Thoracic aorta (tissue), 2 donors: ENCODE measurements at regions not wholly inside any gene's neighbourhood (a gene's known extent, or its start where the extent isn't known, plus 50 kb on each side); places are given as distances from the start of the nearest gene placed in this dataset.

Experiments
- ATAC-seq: fragments of 150-250 bp; one replicate; pipeline ENCODE4 v1.8.0; 2017; ENCODE audit warnings: low read depth; ENCODE audit not compliant: insufficient number of reproducible peaks, low FRiP score
- DNase-seq: peaks from one replicate; pipeline ENCODE4 v3.0.0-alpha.2; 2020; ENCODE audit warnings: low spot score
- H3K27ac ChIP-seq, 2 donors: fragments of 200-600 bp; sonication (generic); 1 replicate in 1 of 2; 2 replicates in 1 of 2; pipeline ENCODE4 v1.5.1; 2016; ENCODE audit warnings: mild to moderate bottlenecking in 2 of 2, moderate library complexity in 2 of 2
- H3K27me3 ChIP-seq: fragments of 200-600 bp; sonication (generic); replicated peaks from 2 replicates; pipeline ENCODE4 v1.6.0; 2016; ENCODE audit warnings: mild to moderate bottlenecking; ENCODE audit not compliant: insufficient read depth
- H3K36me3 ChIP-seq: fragments of 200-600 bp; sonication (generic); one replicate; pipeline ENCODE4 v1.5.1; 2016
- H3K4me1 ChIP-seq, 2 donors: fragments of 200-600 bp; sonication (generic); 1 replicate in 1 of 2; 2 replicates in 1 of 2; pipeline versions ENCODE4 v1.5.1 to v1.6.0; 2016; ENCODE audit warnings: low read depth in 2 of 2, mild to moderate bottlenecking in 1 of 2; ENCODE audit not compliant: control insufficient read depth in 1 of 2
- H3K4me3 ChIP-seq: fragments of 200-600 bp; sonication (generic); 2 replicates; pipeline ENCODE4 v1.5.1; 2016; ENCODE audit warnings: mild to moderate bottlenecking
- H3K9me3 ChIP-seq: fragments of 200-600 bp; sonication (generic); 2 replicates; pipeline ENCODE4 v1.5.1; 2016
- TF ChIP-seq, protein P1 (sequence below): fragments of 200-600 bp; sonication (generic); IDR thresholded peaks from one replicate; pipeline ENCODE4 v1.5.1; 2019; ENCODE audit warnings: antibody characterized with exemption

DNA sequence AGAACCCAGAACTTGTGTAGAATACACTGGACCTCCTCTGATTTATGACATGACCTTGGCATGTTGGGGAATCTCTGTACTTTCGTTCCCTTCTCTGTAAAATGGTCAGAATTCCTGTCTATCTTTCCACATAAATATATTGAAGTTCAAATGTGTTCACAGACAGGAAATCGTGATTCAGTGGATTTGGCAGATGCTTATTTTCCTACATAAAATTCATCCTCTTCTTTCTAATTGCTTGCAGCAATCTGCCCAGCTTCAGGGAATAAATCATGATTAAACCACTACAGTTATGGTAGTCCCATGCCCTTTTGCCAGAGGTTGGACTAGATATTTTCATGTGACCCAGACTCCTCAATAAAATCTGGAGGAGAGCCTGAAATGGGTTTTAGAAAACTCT, 52.1 kb upstream of the ARL15 start:
- no peak for ATAC-seq
- H3K4me3 ChIP-seq = no peak overlapping the region
- H3K27ac ChIP-seq = no peak overlapping the region

DNA sequence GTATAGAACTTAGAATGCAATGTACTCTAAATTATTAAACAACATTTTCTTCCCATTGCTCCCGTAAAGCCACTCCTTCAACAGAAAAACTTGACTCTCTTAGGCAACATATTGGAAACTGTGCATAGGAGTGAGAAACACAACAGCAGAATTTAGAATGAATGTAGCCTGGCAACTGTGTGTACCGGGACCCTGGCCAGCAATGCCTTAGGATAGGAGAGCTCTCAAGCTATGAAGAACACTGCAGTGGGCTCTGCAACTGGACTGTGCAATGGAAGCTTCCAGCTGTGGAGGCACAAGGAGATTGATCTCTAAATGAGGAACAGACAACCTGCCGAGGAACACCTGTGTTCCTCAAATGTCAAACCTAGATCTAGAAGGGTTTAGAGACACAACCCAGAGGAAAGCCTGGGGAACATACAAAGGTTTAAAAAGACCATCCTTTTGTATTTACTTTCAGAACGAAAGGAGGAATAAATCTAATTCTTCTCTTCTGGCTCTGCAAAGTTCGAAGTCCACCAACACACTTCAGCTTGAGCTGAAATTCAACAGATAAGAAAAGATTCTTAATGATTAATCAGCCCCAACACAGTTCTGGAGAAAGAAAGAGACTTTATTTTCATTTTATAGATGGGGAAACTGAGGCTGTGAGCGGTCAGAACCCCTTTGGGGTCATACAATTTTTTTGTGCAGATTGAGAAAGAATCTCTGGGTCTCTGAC, 51.5 kb upstream of the ARL15 start:
- Histone ChIP-seq H3K9me3 (no peaks in the 10 kb centered on the region), H3K27me3 (no peaks in the 10 kb centered on the region), H3K27ac (no peak overlapping the region), H3K4me1 (peaks cover 6 to 9% of the 10 kb centered on the region in 2 donors), H3K4me3 (no peak overlapping the region), H3K36me3 (no peaks in the 10 kb centered on the region)
- no peak for ATAC-seq
- TF ChIP-seq, protein P1, sequence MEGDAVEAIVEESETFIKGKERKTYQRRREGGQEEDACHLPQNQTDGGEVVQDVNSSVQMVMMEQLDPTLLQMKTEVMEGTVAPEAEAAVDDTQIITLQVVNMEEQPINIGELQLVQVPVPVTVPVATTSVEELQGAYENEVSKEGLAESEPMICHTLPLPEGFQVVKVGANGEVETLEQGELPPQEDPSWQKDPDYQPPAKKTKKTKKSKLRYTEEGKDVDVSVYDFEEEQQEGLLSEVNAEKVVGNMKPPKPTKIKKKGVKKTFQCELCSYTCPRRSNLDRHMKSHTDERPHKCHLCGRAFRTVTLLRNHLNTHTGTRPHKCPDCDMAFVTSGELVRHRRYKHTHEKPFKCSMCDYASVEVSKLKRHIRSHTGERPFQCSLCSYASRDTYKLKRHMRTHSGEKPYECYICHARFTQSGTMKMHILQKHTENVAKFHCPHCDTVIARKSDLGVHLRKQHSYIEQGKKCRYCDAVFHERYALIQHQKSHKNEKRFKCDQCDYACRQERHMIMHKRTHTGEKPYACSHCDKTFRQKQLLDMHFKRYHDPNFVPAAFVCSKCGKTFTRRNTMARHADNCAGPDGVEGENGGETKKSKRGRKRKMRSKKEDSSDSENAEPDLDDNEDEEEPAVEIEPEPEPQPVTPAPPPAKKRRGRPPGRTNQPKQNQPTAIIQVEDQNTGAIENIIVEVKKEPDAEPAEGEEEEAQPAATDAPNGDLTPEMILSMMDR = no peak
- no peak for DNase-seq

More for the DNA sequence above, 52.1 kb upstream of the ARL15 start:
- Histone ChIP-seq H3K9me3 (no peaks in the 10 kb centered on the region), H3K27me3 (no peaks in the 10 kb centered on the region), H3K36me3 (no peaks in the 10 kb centered on the region), H3K4me1 (peaks cover 6 to 9% of the 10 kb centered on the region in 2 donors)
- no peak for DNase-seq
- TF ChIP-seq, protein P1 = no peak

DNA sequence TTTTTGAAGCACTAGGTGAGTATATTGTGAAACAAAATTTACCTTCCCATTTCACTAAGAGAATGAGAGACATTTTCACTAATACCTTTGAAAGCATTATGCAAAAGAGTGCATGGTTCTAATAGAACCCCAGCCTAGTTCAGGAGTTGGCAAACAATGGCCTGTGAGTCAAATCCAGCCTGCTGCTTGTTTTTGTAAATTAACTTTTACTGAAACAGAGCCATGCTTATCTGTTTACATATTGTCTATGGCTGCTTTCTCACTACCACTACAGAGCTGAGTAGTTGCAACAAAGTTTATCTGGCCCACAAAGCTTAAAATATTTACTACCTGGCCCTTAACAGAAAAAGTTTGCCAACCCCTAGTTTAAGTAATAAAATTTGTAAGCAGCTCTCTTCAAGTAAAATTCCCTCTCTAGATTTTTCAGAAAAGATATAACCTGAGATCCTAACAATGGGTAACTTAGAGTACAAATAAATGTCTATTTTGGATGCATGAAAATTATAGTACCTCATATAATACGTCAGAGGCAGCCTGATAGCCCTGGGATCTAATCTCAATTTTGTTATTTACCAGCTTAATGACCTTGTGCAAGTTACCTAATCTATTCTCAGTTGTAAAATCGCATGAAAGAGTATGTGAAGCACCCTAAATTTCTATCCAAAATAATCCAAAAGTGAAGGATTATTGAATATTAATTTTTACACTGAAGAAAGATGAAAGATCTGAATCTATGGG, 50.7 kb upstream of the ARL15 start:
- Histone ChIP-seq H3K27me3 (no peaks in the 10 kb centered on the region), H3K27ac (no peak overlapping the region)
- ATAC-seq = no peak

More for the DNA sequence above, 50.7 kb upstream of the ARL15 start:
- H3K4me3 ChIP-seq = no peak overlapping the region
- no peaks in the 10 kb centered on the region for H3K36me3 ChIP-seq
- TF ChIP-seq, protein P1 = no peak
- no peaks in the 10 kb centered on the region for H3K9me3 ChIP-seq
- H3K4me1 ChIP-seq = peaks cover 6 to 9% of the 10 kb centered on the region in 2 donors
- DNase-seq = no peak
